ENCODE measurements at regions not wholly inside any gene's neighbourhood (a gene's known extent, or its start where the extent isn't known, plus 50 kb on each side); places are given as distances from the start of the nearest gene placed in this dataset.

DNA sequence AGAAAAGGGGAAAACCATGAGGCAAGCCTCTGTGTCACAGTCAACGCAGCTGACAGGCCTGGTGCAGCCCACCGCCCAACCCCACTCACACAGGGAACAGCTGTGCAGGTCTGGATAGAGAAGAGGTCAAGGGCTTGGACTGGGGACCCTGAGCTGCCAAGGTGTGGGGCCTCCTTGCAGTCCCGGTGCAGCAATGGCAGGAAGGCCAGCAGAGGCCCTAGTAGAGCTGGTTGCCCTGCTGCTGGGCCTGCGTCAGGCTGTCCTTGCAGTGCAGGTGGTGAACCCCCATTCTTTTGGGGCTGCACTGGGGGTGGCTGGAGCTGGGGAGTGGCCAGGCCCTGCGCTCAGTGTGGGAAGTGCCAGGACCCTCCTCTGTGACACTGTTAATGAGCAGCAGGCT lies 482.0 kb downstream of the SMARCA1 start:
- Histone ChIP-seq H3K36me3 (ENCODE audit: insufficient read depth, low read length) (no peaks in the 10 kb centered on the region), H3K4me3 (ENCODE audit: low read depth, low read length, poor library complexity, severe bottlenecking) (no peak overlapping the region), H3K9me2 (ENCODE audit: low read depth, low read length) (no peaks in the 10 kb centered on the region), H3K9me3 (ENCODE audit: low read length) (no peaks in the 10 kb centered on the region), H4K20me1 (ENCODE audit: insufficient read depth, low read length) (no peaks in the 10 kb centered on the region), H3K79me2 (ENCODE audit: insufficient read depth, low read length) (no peaks in the 10 kb centered on the region), H3K9ac (ENCODE audit: low read length) (no peak overlapping the region), H3F3A (ENCODE audit: insufficient read depth, low read length) (no peaks in the 10 kb centered on the region), H3K4me2 (ENCODE audit: low read length) (no peak overlapping the region), H2AFZ (ENCODE audit: low read length) (no peak overlapping the region), H3K4me1 (ENCODE audit: insufficient read depth, low read length, severe bottlenecking) (no peaks in the 10 kb centered on the region), H3K27ac (ENCODE audit: low read depth, low read length, poor library complexity, severe bottlenecking) (no peak overlapping the region), H3K27me3 (ENCODE audit: insufficient read depth, low read length) (no peaks in the 10 kb centered on the region)
- no peak for TF ChIP-seq EZH2 (IDR thresholded peaks at IDR 0.05; ENCODE audit: borderline replicate concordance, low read length)
- TF ChIP-seq, protein P1, sequence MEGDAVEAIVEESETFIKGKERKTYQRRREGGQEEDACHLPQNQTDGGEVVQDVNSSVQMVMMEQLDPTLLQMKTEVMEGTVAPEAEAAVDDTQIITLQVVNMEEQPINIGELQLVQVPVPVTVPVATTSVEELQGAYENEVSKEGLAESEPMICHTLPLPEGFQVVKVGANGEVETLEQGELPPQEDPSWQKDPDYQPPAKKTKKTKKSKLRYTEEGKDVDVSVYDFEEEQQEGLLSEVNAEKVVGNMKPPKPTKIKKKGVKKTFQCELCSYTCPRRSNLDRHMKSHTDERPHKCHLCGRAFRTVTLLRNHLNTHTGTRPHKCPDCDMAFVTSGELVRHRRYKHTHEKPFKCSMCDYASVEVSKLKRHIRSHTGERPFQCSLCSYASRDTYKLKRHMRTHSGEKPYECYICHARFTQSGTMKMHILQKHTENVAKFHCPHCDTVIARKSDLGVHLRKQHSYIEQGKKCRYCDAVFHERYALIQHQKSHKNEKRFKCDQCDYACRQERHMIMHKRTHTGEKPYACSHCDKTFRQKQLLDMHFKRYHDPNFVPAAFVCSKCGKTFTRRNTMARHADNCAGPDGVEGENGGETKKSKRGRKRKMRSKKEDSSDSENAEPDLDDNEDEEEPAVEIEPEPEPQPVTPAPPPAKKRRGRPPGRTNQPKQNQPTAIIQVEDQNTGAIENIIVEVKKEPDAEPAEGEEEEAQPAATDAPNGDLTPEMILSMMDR (IDR thresholded peaks at IDR 0.05; ENCODE audit: low read length), result no peak

DNA sequence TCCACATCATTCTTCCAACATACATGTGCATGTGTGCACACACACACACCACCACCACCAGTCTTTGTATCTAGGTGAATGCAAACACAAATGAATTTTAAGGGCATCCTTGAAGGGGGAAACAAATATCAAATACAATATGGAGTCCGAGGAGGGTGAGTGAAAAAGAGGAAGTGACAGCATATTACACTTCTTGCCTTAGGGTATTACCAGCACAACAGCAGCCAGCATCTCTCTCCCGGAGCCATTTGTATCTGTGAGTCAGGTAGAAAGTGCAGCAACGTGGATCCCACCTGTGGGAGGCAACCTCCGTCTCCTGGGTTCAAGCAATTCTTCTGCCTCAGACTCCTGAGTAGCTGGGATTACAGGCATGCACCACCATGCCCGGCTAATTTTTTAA lies 483.2 kb downstream of the SMARCA1 start:
- no peak for TF ChIP-seq EZH2 (IDR thresholded peaks at IDR 0.05; ENCODE audit: borderline replicate concordance, low read length)
- TF ChIP-seq, protein P1 (IDR thresholded peaks at IDR 0.05; ENCODE audit: low read length), result no peak
- Histone ChIP-seq H2AFZ (ENCODE audit: low read length) (no peak overlapping the region), H4K20me1 (ENCODE audit: insufficient read depth, low read length) (no peaks in the 10 kb centered on the region)

DNA sequence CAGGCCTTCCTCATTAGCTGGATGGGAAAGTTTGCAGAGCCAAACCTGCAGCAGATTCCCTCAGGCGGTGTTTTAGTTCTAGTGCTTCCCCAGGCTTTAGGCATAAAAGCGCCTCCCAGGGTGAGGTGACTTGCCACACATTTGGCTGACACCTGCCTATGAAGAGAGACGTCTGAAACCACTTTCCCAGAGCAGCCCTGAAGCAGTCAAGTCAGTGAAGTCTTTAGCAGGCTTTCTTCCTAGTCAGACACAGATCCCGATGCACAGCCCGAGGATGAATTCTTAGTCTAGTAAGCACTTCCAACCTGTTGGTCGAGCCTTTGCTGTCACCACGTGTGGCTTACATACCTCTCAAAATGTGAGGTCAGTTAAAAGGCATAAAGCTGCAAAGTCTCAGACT lies 484.1 kb downstream of the SMARCA1 start:
- Histone ChIP-seq H3K9me3 (ENCODE audit: low read length) (no peaks in the 10 kb centered on the region), H3K9ac (ENCODE audit: low read length) (no peak overlapping the region), H3K4me2 (ENCODE audit: low read length) (no peak overlapping the region), H3K4me3 (ENCODE audit: low read depth, low read length, poor library complexity, severe bottlenecking) (no peak overlapping the region), H3K27me3 (ENCODE audit: insufficient read depth, low read length) (no peaks in the 10 kb centered on the region), H3K9me2 (ENCODE audit: low read depth, low read length) (no peaks in the 10 kb centered on the region), H3K36me3 (ENCODE audit: insufficient read depth, low read length) (no peaks in the 10 kb centered on the region), H2AFZ (ENCODE audit: low read length) (no peak overlapping the region), H3F3A (ENCODE audit: insufficient read depth, low read length) (no peaks in the 10 kb centered on the region), H3K27ac (ENCODE audit: low read depth, low read length, poor library complexity, severe bottlenecking) (no peak overlapping the region), H4K20me1 (ENCODE audit: insufficient read depth, low read length) (no peaks in the 10 kb centered on the region), H3K79me2 (ENCODE audit: insufficient read depth, low read length) (no peaks in the 10 kb centered on the region), H3K4me1 (ENCODE audit: insufficient read depth, low read length, severe bottlenecking) (no peaks in the 10 kb centered on the region)
- TF ChIP-seq, protein P1 (IDR thresholded peaks at IDR 0.05; ENCODE audit: low read length), result no peak
- TF ChIP-seq EZH2 (IDR thresholded peaks at IDR 0.05; ENCODE audit: borderline replicate concordance, low read length), result no peak

More for the DNA sequence above, 483.2 kb downstream of the SMARCA1 start:
- H3K4me1 ChIP-seq (ENCODE audit: insufficient read depth, low read length, severe bottlenecking), result no peaks in the 10 kb centered on the region
- no peak overlapping the region for H3K9ac ChIP-seq (ENCODE audit: low read length)
- no peaks in the 10 kb centered on the region for H3F3A ChIP-seq (ENCODE audit: insufficient read depth, low read length)
- H3K9me2 ChIP-seq (ENCODE audit: low read depth, low read length), result no peaks in the 10 kb centered on the region
- no peaks in the 10 kb centered on the region for H3K36me3 ChIP-seq (ENCODE audit: insufficient read depth, low read length)
- H3K9me3 ChIP-seq (ENCODE audit: low read length), result no peaks in the 10 kb centered on the region
- no peak overlapping the region for H3K4me2 ChIP-seq (ENCODE audit: low read length)
- no peaks in the 10 kb centered on the region for H3K27me3 ChIP-seq (ENCODE audit: insufficient read depth, low read length)
- H3K4me3 ChIP-seq (ENCODE audit: low read depth, low read length, poor library complexity, severe bottlenecking), result no peak overlapping the region
- no peak overlapping the region for H3K27ac ChIP-seq (ENCODE audit: low read depth, low read length, poor library complexity, severe bottlenecking)
- H3K79me2 ChIP-seq (ENCODE audit: insufficient read depth, low read length), result no peaks in the 10 kb centered on the region

All from OCI-LY1 (cell line).